HL-60 (cell line): ENCODE measurements at regions not wholly inside any gene's neighbourhood (a gene's known extent, or its start where the extent isn't known, plus 50 kb on each side); places are given as distances from the start of the nearest gene placed in this dataset.

ENCODE experiments used
- DNase-seq, 2 experiments: peaks; one replicate each; pipeline ENCODE4 v3.0.0-alpha.2; 2010 to 2020; ENCODE audit warnings: low read depth in 1 of 2, low spot score in 1 of 2
- H3K27ac ChIP-seq: fragments of 250-450 bp; sonication (Bioruptor Pico); replicated peaks from 2 replicates; pipeline ENCODE4 v1.5.1; 2020; ENCODE audit warnings: mild to moderate bottlenecking, moderate library complexity
- H3K27me3 ChIP-seq: fragments of 250-450 bp; sonication (Bioruptor Pico); 2 replicates; pipeline ENCODE4 v1.5.1; 2021; ENCODE audit warnings: mild to moderate bottlenecking, moderate library complexity; ENCODE audit not compliant: insufficient read depth, poor library complexity, severe bottlenecking
- H3K4me3 ChIP-seq: replicated peaks from 2 replicates; pipeline ENCODE4 v1.5.1; 2011; ENCODE audit warnings: mild to moderate bottlenecking, control low read depth, low read length; ENCODE audit not compliant: insufficient read depth
- CTCF ChIP-seq: IDR thresholded peaks from one replicate; pipeline ENCODE4 v1.5.1; 2011; ENCODE audit warnings: low read length, control low read depth, inconsistent platforms; ENCODE audit not compliant: insufficient read depth
- GABPA ChIP-seq: IDR thresholded peaks from 2 replicates; pipeline ENCODE4 v1.6.1; 2012; ENCODE audit warnings: low read depth
- POLR2AphosphoS5 ChIP-seq: IDR thresholded peaks from 2 replicates; pipeline ENCODE4 v1.6.1; 2012; ENCODE audit warnings: low read depth
- REST ChIP-seq: IDR thresholded peaks from 2 replicates; pipeline ENCODE4 v1.6.1; 2012; ENCODE audit warnings: low read depth; ENCODE audit not compliant: insufficient replicate concordance
- SPI1 ChIP-seq: IDR thresholded peaks from 2 replicates; pipeline ENCODE4 v1.6.1; 2012; ENCODE audit warnings: low read depth, mild to moderate bottlenecking, borderline replicate concordance

GRCh38 chr12:67442347-67442841, 173.2 kb downstream of the CAND1 start:
- Histone ChIP-seq H3K27me3 (no peaks in the 10 kb centered on the region), H3K27ac (no peak overlapping the region), H3K4me3 (no peak overlapping the region)
- DNase-seq = no peak
- TF ChIP-seq POLR2AphosphoS5 (no peak), REST (no peak), SPI1 (no peak), GABPA (no peak), CTCF (no peak)

- DNase-seq = no peak
- TF ChIP-seq GABPA (no peak), CTCF (no peak), POLR2AphosphoS5 (no peak), REST (no peak), SPI1 (no peak)
- Histone ChIP-seq H3K4me3 (no peak overlapping the region), H3K27ac (no peak overlapping the region), H3K27me3 (no peaks in the 10 kb centered on the region)
These were observed 173.7 kb downstream of the CAND1 start for GRCh38 chr12:67442896-67443295.

GRCh38 chr12:67444542-67444941, 175.4 kb downstream of the CAND1 start:
- no peak overlapping the region for H3K27ac ChIP-seq
- DNase-seq = no peak
- TF ChIP-seq SPI1 = no peak
- no peak for TF ChIP-seq POLR2AphosphoS5
- no peak for TF ChIP-seq REST
- no peak for TF ChIP-seq CTCF
- no peak for TF ChIP-seq GABPA
- no peak overlapping the region for H3K4me3 ChIP-seq
- no peaks in the 10 kb centered on the region for H3K27me3 ChIP-seq
